GM10266 (cell line): ENCODE measurements at regions not wholly inside any gene's neighbourhood (a gene's known extent, or its start where the extent isn't known, plus 50 kb on each side); places are given as distances from the start of the nearest gene placed in this dataset.

Experiments
- DNase-seq: peaks from one replicate; pipeline ENCODE4 v3.0.0; 2012; ENCODE audit errors: extremely low spot score
- CTCF ChIP-seq: IDR thresholded peaks from 2 replicates; pipeline ENCODE4 v1.5.1; 2012; ENCODE audit warnings: mild to moderate bottlenecking, low read depth; ENCODE audit not compliant: control insufficient read depth, insufficient read depth; ENCODE audit errors: missing control alignments

- no peak for DNase-seq
- TF ChIP-seq CTCF, result no peak
Observed at GRCh38 chr4:18231726-18232125, 210.2 kb upstream of the LCORL start.

- no peak for DNase-seq
- TF ChIP-seq CTCF, result no peak
Observed at GRCh38 chr4:18227880-18228279, 206.3 kb upstream of the LCORL start.

- DNase-seq, result no peak
- TF ChIP-seq CTCF, result no peak
Observed at GRCh38 chr4:18214411-18215055, 193.0 kb upstream of the LCORL start.

- no peak for DNase-seq
- no peak for TF ChIP-seq CTCF
Observed at GRCh38 chr4:18213576-18214198, 192.1 kb upstream of the LCORL start.

GRCh38 chr4:18209448-18209847, 187.9 kb upstream of the LCORL start:
- no peak for DNase-seq
- no peak for TF ChIP-seq CTCF

- DNase-seq, result no peak
- TF ChIP-seq CTCF, result no peak
Observed at GRCh38 chr4:18203966-18204365, 182.4 kb upstream of the LCORL start.

- DNase-seq, result no peak
- TF ChIP-seq CTCF, result no peak
Observed at GRCh38 chr4:18202486-18202885, 180.9 kb upstream of the LCORL start.
